Rectal smooth muscle tissue (tissue), 1 donor: ENCODE measurements at regions not wholly inside any gene's neighbourhood (a gene's known extent, or its start where the extent isn't known, plus 50 kb on each side); places are given as distances from the start of the nearest gene placed in this dataset.
"Not testable (repeated sequence)": the region's sequence is repeated elsewhere in the genome, so short reads cannot be mapped to it uniquely, and the experiment has no call there.

Experiments used
- H3K27ac ChIP-seq: one replicate; pipeline ENCODE4 v1.7.0; 2013; ENCODE audit warnings: low read depth, low read length, inconsistent platforms
- H3K27me3 ChIP-seq: one replicate; pipeline ENCODE4 v1.7.0; 2013; ENCODE audit warnings: low read length; ENCODE audit not compliant: control insufficient read depth, insufficient read depth
- H3K36me3 ChIP-seq: one replicate; pipeline ENCODE4 v1.7.0; 2013; ENCODE audit warnings: low read length; ENCODE audit not compliant: control insufficient read depth, insufficient read depth
- H3K4me1 ChIP-seq: one replicate; pipeline ENCODE4 v1.7.0; 2013; ENCODE audit warnings: low read length; ENCODE audit not compliant: control insufficient read depth, insufficient read depth
- H3K4me3 ChIP-seq: one replicate; pipeline ENCODE4 v1.7.0; 2013; ENCODE audit warnings: low read length
- H3K9ac ChIP-seq: one replicate; pipeline ENCODE4 v1.7.0; 2013; ENCODE audit warnings: low read length

DNA sequence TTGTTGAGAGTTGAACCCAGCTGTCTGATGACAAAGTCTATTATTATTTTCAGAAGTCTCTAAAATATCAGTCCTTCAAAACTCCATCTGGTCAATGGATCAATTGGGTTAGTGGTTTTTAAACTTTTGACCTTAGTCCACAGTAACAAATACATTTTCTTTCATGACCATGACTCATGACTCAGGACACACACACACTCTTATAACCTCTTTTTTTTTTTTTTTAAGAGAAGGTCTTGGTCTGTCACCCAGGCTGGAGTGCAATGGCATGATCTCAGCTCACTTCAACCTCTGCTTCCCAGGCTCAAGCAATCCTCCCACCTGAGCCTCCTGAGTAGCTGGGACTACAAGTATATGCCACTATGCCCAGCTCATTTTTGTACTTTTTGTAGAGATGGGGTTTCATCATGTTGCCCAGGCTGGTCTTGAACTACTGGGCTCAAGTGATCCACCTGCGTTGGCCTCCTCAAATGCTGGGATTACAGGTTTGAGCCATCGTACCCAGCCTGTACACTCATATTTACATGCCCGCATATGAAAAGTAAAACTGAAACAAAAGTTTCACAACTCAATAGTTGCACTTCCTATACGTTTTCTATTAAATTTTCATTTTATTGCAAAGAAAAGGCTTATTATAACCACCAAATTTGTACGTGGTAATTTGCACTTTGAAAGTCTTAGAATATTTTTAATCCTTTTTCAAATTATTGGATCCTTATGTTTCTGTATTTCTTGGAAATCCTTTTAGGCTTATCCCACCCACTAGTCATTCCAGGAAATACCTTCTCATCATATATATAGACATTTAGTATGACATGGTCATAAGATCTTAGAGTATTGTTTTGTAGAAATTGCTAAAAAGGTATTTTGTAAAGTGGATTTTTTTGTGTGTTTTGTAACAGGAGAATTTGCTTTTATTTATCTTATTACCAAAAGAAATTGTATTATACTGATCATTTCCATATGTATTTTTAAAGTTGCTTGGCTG is 199.0 kb downstream of the LPIN1 start:
- H3K27me3 ChIP-seq, result no peaks in the 10 kb centered on the region
- no peak overlapping the region for H3K9ac ChIP-seq
- H3K4me1 ChIP-seq, result no peaks in the 10 kb centered on the region
- H3K27ac ChIP-seq, result no peak overlapping the region
- H3K4me3 ChIP-seq, result no peak overlapping the region
- H3K36me3 ChIP-seq, result no peaks in the 10 kb centered on the region

- Histone ChIP-seq H3K27me3 (no peaks in the 10 kb centered on the region), H3K9ac (no peak overlapping the region), H3K36me3 (no peaks in the 10 kb centered on the region), H3K4me1 (no peaks in the 10 kb centered on the region), H3K4me3 (no peak overlapping the region), H3K27ac (no peak overlapping the region)
These were observed 201.5 kb downstream of the LPIN1 start for GRCh38 chr2:11947956-11948355.

- Histone ChIP-seq H3K4me1 (no peaks in the 10 kb centered on the region), H3K36me3 (no peaks in the 10 kb centered on the region), H3K9ac (no peak overlapping the region), H3K27me3 (no peaks in the 10 kb centered on the region), H3K4me3 (no peak overlapping the region), H3K27ac (no peak overlapping the region)
These were observed 203.5 kb downstream of the LPIN1 start for GRCh38 chr2:11949732-11950523.

DNA sequence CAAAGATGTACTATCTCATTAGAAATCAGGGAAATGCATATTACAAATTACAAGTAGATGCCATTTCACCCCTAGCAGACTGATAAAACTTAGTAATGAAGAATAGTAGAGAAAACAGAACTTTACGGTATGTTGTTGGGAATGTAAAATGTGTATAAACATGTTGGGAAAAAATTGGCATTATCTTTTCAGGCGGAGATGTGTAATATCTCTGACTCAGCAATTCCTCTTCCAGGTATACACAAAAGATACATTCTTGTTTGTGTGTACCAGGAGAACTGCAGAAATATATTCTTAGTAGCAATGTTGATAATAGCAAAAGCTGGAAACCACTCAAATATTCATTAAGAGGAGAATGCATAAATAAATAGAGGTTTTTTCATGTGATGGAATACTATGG is 204.5 kb downstream of the LPIN1 start:
- no peak overlapping the region for H3K27ac ChIP-seq
- H3K9ac ChIP-seq, result no peak overlapping the region
- H3K4me3 ChIP-seq, result no peak overlapping the region
- no peaks in the 10 kb centered on the region for H3K27me3 ChIP-seq
- H3K4me1 ChIP-seq, result no peaks in the 10 kb centered on the region
- H3K36me3 ChIP-seq, result no peaks in the 10 kb centered on the region

GRCh38 chr2:11951492-11951891 is 205.1 kb downstream of the LPIN1 start:
- not testable (repeated sequence) for H3K4me1 ChIP-seq, H3K9ac ChIP-seq, H3K36me3 ChIP-seq, H3K27ac ChIP-seq, H3K27me3 ChIP-seq, H3K4me3 ChIP-seq

GRCh38 chr2:11953258-11953657 is 206.8 kb downstream of the LPIN1 start:
- Histone ChIP-seq H3K27me3 (no peaks in the 10 kb centered on the region), H3K27ac (no peak overlapping the region), H3K4me1 (no peaks in the 10 kb centered on the region), H3K9ac (no peak overlapping the region), H3K4me3 (no peak overlapping the region), H3K36me3 (no peaks in the 10 kb centered on the region)

- no peaks in the 10 kb centered on the region for H3K4me1 ChIP-seq
- no peaks in the 10 kb centered on the region for H3K27me3 ChIP-seq
- no peak overlapping the region for H3K9ac ChIP-seq
- H3K36me3 ChIP-seq, result no peaks in the 10 kb centered on the region
- no peak overlapping the region for H3K4me3 ChIP-seq
- no peak overlapping the region for H3K27ac ChIP-seq
These were observed 208.9 kb downstream of the LPIN1 start for GRCh38 chr2:11955314-11955713.

DNA sequence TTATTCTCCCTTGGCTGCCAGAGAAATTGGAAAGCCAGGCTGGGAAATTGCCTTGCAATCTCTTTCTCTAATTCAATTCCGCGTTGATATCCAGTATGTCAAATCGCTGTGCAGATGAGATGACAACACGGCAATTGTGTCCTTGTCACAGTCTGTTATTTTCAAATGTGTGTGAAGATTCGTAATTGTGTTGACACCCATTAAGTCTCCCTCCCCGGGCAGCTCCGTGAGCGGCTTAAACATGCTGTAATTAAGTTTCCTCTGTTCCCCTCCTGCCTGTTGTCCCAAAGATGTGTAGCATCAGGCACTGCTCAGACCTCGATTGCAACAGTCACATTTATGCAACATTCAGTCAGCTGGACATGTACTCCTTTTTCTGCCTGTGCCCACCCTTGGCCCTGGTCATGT is 209.5 kb downstream of the LPIN1 start:
- no peaks in the 10 kb centered on the region for H3K4me1 ChIP-seq
- no peaks in the 10 kb centered on the region for H3K36me3 ChIP-seq
- H3K9ac ChIP-seq, result no peak overlapping the region
- H3K4me3 ChIP-seq, result no peak overlapping the region
- H3K27me3 ChIP-seq, result no peaks in the 10 kb centered on the region
- no peak overlapping the region for H3K27ac ChIP-seq

- peaks cover 14% of the 10 kb centered on the region for H3K4me1 ChIP-seq
- no peaks in the 10 kb centered on the region for H3K27me3 ChIP-seq
- no peaks in the 10 kb centered on the region for H3K36me3 ChIP-seq
- no peak overlapping the region for H3K4me3 ChIP-seq
- no peak overlapping the region for H3K9ac ChIP-seq
- H3K27ac ChIP-seq, result peak overlapping the region; percentile 58
These were observed 216.4 kb downstream of the LPIN1 start for GRCh38 chr2:11962707-11963328.

GRCh38 chr2:11963966-11964365 is 217.5 kb downstream of the LPIN1 start:
- Histone ChIP-seq H3K36me3 (no peaks in the 10 kb centered on the region), H3K4me1 (peaks cover 14% of the 10 kb centered on the region), H3K4me3 (no peak overlapping the region), H3K27me3 (no peaks in the 10 kb centered on the region), H3K27ac (no peak overlapping the region), H3K9ac (no peak overlapping the region)

- Histone ChIP-seq H3K9ac (no peak overlapping the region), H3K36me3 (no peaks in the 10 kb centered on the region), H3K27me3 (no peaks in the 10 kb centered on the region), H3K4me3 (no peak overlapping the region), H3K4me1 (peaks cover 7% of the 10 kb centered on the region), H3K27ac (no peak overlapping the region)
These were observed 221.6 kb downstream of the LPIN1 start for GRCh38 chr2:11967946-11968465.

GRCh38 chr2:11968521-11968920 is 222.1 kb downstream of the LPIN1 start:
- no peaks in the 10 kb centered on the region for H3K36me3 ChIP-seq
- no peak overlapping the region for H3K4me3 ChIP-seq
- H3K9ac ChIP-seq, result no peak overlapping the region
- H3K4me1 ChIP-seq, result peaks cover 2% of the 10 kb centered on the region
- no peak overlapping the region for H3K27ac ChIP-seq
- no peaks in the 10 kb centered on the region for H3K27me3 ChIP-seq
